ENCODE measurements at regions not wholly inside any gene's neighbourhood (a gene's known extent, or its start where the extent isn't known, plus 50 kb on each side); places are given as distances from the start of the nearest gene placed in this dataset.

GRCh38 chr12:66055837-66056319, 74.7 kb downstream of the LLPH start:
- Histone ChIP-seq H3K4me2 (ENCODE audit: insufficient read depth, insufficient read length, low read length) (no peak overlapping the region), H4K20me1 (ENCODE audit: control insufficient read depth, insufficient read depth, insufficient read length) (no peaks in the 10 kb centered on the region), H2BK12ac (ENCODE audit: insufficient read length, low read depth, low read length) (no peak overlapping the region), H4K91ac (ENCODE audit: insufficient read length, low read depth, low read length) (no peak overlapping the region), H3K79me1 (ENCODE audit: insufficient read depth, low read depth, low read length, poor library complexity, severe bottlenecking) (no peaks in the 10 kb centered on the region), H3K23me2 (ENCODE audit: insufficient read length, low read depth, low read length, poor library complexity, severe bottlenecking) (no peaks in the 10 kb centered on the region), H2BK120ac (ENCODE audit: low read depth, low read length, poor library complexity, severe bottlenecking) (no peak overlapping the region), H3K9ac (ENCODE audit: extremely low read depth, insufficient read length, low read length) (no peak overlapping the region), H3K4ac (ENCODE audit: low read depth, low read length) (no peak overlapping the region), H2BK15ac (ENCODE audit: low read depth, low read length) (no peak overlapping the region), H2AK5ac (ENCODE audit: insufficient read length, low read length) (no peak overlapping the region), H4K8ac (replicated peaks; ENCODE audit: insufficient read length, low read depth, low read length) (no peak overlapping the region), H3K23ac (ENCODE audit: insufficient read length, low read depth, low read length) (no peak overlapping the region), H3K18ac (ENCODE audit: insufficient read length, low read depth, low read length) (no peak overlapping the region), H3K27me3 (ENCODE audit: insufficient read depth, low read length) (no peaks in the 10 kb centered on the region), H2AFZ (ENCODE audit: low read length) (no peak overlapping the region), H3K27ac (ENCODE audit: insufficient read length, low read depth, low read length) (no peak overlapping the region), H3K9me3 (ENCODE audit: control insufficient read depth, low read depth, low read length) (no peaks in the 10 kb centered on the region), H2BK5ac (ENCODE audit: insufficient read length, low read length) (no peak overlapping the region), H3K79me2 (ENCODE audit: insufficient read depth, low read length) (no peaks in the 10 kb centered on the region), H3K4me1 (ENCODE audit: insufficient read depth, low read length) (peaks cover 4% of the 10 kb centered on the region; the same call in 1 of the 2 replicates), H3T11ph (ENCODE audit: low read length) (no peak overlapping the region), H3K56ac (ENCODE audit: insufficient read length, low read depth, low read length) (no peak overlapping the region), H2BK20ac (ENCODE audit: low read depth, low read length, poor library complexity, severe bottlenecking) (no peak overlapping the region), H4K5ac (ENCODE audit: insufficient read length, low read depth, low read length) (no peak overlapping the region), H3K14ac (ENCODE audit: insufficient read depth, low read length) (no peak overlapping the region)
- TF ChIP-seq CTCF (conservative IDR thresholded peaks at IDR 0.05) = no peak
- WGBS (ENCODE audit: extremely low coverage, insufficient read length, low lambda C conversion rate) = no CpG with 5 or more reads among the region's 2 CpGs
- H3K4me3 Mint-ChIP-seq = no peak overlapping the region
- no peaks in the 10 kb centered on the region for H3K27me3 Mint-ChIP-seq (ENCODE audit: low read depth)
- H3K9me3 Mint-ChIP-seq = no peaks in the 10 kb centered on the region
- H3K4me1 Mint-ChIP-seq = peaks cover 10 to 12% of the 10 kb centered on the region in 2 experiments
- no peak for DNase-seq
- no peaks in the 10 kb centered on the region for H3K36me3 Mint-ChIP-seq (ENCODE audit: insufficient read depth in 1 of 3, low read depth in 3 of 3)
- no peak overlapping the region for H3K27ac Mint-ChIP-seq

All from H9 (cell line).